ENCODE measurements at regions not wholly inside any gene's neighbourhood (a gene's known extent, or its start where the extent isn't known, plus 50 kb on each side); places are given as distances from the start of the nearest gene placed in this dataset.
"Not testable (repeated sequence)": the region's sequence is repeated elsewhere in the genome, so short reads cannot be mapped to it uniquely, and the experiment has no call there.

DNA sequence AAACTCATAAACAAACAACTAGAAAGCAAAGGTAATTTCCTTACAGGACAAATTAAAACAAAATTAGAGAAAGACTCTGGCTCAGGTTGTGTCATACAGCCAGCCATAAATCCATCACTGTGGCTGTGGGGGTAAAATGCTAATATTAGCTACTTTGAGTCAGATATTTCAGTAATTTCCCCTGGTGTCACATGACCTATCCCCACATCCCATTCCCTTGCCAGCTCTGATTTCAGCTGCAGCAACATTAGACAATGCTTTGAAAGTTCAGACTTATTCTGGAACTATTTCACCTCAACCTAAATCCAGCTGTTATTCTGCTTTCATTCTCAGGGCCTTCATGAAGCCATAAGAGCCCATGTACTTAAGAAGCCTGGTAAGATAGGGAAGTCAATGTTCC, 55.3 kb downstream of the RPL10L start:
- Mint-ChIP-seq H3K27ac (no peak overlapping the region), H3K9me3 (peaks cover 14 to 15% of the 10 kb centered on the region in 2 donors), H3K36me3 (peaks cover 0 to 6% of the 10 kb centered on the region in 2 donors)
- DNase-seq (ENCODE audit: low spot score in 2 of 2) (no peak), ATAC-seq (no peak)

DNA sequence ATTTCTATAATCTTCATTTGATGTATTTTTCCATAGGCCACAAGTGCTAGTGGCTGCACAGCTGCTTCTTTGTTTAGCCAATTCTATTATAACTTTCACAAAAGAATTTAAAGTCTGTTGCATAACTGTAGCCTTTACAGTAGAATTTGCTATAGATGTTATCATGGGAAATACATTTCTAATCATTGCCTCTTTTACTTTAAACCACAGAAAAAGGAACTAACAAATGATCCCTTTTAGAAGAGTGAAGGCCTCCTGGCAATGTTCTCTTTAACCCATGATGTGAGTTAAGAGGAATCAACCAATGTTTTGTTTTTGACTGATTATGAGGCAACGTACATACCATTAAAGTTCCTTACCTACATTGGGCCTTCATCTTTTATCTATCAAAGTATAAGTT, 68.8 kb downstream of the RPL10L start:
- H3K27ac Mint-ChIP-seq = no peak overlapping the region
- ATAC-seq (no peak), DNase-seq (ENCODE audit: low spot score in 2 of 2) (no peak)
- H3K9me3 Mint-ChIP-seq = peaks cover 3 to 9% of the 10 kb centered on the region in 2 donors
- no peaks in the 10 kb centered on the region for H3K36me3 Mint-ChIP-seq

DNA sequence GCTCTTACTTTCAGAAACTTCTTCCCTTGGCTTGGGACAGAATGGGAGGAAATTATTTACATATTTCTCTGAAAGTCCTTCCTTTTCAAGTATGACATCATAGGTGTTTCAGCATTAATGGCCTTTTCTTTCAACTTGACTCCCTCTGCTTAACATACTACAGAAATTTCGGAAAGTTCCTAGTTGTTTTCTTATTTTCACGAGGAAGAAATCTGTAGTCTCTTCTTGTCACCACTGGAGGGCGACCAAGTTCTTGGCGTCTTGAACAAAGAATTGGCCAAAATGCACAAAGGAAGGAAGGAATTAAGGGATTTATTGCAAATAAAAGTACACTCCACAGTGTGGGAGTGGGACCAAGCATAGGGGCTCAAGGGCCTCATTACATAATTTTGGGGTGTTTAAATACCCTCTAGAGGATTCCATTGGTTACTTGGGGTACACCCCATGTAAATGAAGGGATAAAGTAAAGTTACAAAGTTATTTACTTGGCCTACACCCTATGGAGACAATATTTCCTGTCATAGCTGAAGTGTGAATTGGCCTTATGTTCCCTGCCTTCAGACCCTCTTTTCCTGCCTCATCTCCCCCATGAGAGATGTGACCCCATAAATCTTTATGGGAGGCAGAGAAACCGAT, 70.4 kb downstream of the RPL10L start:
- ATAC-seq (no peak), DNase-seq (ENCODE audit: low spot score in 2 of 2) (no peak)
- Mint-ChIP-seq H3K27ac (no peak overlapping the region), H3K9me3 (peaks cover 5 to 8% of the 10 kb centered on the region in 2 donors), H3K36me3 (no peaks in the 10 kb centered on the region)

DNA sequence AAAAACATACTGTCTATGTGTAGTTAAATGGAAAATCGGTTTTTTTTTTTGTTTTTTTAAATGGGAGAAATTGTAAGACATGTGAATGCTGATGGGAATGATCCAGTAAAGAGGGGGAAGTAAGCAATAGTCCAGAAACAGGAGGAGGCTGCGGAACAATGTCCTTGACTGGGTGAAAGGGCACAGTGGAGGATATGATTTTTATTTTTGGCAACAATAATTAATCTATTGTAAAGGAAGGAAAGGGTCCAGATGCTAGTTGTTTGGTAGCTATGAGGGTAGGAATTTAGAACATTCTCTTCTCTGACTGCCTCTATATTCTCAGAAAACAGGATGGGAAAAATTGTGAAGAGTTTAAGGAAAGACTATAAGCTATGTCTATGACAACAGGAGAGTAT, 76.6 kb downstream of the RPL10L start:
- DNase-seq (ENCODE audit: low spot score in 2 of 2) (no peak), ATAC-seq (no peak)
- no peaks in the 10 kb centered on the region for H3K36me3 Mint-ChIP-seq
- peaks cover 24 to 31% of the 10 kb centered on the region in 2 donors for H3K9me3 Mint-ChIP-seq
- H3K27ac Mint-ChIP-seq = no peak overlapping the region

DNA sequence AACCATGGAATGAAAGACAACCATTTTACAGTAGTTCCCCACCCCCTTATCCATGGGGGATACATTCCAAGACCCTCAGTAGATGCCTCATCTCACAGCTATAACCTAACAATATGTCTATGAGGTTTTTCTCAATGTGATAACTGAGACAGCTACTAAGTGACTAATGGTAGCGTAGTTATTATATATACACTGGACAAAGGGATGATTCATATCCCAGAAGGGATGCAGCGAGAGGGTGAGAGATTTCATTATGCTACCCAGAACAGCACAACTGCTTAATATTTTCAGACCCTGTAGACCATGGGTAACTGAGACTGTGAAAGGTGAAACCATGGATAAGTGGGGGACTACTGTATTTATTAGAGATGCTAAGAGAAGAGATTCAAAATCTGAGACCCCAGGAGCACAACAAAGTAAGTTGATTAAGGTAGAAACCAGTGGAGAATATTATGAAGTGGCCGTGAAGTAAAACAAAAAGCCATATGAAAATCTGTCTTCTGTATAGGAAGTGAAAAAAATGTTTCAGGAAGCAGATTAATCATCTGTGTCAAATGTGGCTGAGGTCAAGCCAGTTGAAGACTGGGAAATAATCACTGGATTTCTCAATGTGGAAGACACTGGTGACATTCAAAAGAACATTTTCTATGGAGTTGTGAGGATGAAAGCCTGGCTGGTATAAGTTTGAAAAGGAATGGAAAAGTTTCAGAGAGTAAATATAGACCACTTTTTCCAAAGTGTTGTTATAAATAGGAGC, 77.2 kb downstream of the RPL10L start:
- ATAC-seq = no peak
- no peaks in the 10 kb centered on the region for H3K36me3 Mint-ChIP-seq
- no peak for DNase-seq (ENCODE audit: low spot score in 2 of 2)
- no peak overlapping the region for H3K27ac Mint-ChIP-seq
- peaks cover 30 to 35% of the 10 kb centered on the region in 2 donors for H3K9me3 Mint-ChIP-seq

DNA sequence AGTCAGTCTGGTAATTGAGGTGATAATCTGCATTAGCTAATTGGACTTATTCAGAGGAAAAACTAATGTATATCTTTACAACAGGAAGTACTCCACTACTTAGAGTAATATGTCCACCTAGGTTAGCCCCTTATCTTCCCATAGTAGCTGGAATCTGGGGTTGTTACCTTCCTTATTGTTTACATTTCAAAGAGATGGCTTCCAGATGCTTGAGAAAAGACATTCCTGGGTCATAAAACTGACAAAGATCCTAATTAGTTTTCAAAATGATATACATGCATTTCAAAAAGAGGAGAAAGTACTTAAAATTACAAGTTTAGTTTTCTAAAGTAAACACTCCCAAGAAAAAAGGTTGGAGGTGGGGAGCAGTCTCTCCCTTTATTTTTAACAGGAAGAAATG, 78.1 kb downstream of the RPL10L start:
- Mint-ChIP-seq H3K9me3 (peaks cover 37% of the 10 kb centered on the region in 2 donors), H3K36me3 (no peaks in the 10 kb centered on the region), H3K27ac (no peak overlapping the region)
- DNase-seq (ENCODE audit: low spot score in 2 of 2) (no peak), ATAC-seq (no peak)

DNA sequence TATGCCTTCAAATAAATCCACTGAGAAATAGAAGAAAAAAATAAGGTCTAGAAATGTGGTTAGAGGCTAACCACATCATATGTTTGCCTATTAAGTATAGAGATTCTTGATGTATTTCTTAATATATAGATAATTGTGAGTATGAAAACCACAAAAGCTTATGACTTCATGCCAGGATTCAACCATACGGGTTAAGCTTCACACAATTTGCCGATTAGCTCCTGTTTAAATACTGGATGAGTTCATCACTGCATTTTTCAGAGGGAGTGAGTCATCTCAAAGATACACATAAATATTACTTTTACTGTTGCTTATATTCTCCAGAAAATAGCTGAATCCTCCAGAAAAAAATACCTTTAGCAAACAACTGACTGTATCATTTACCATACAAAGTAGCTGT, 79.6 kb downstream of the RPL10L start:
- Mint-ChIP-seq H3K9me3 (peaks cover 32 to 33% of the 10 kb centered on the region in 2 donors), H3K36me3 (no peaks in the 10 kb centered on the region), H3K27ac (no peak overlapping the region)
- ATAC-seq (no peak), DNase-seq (ENCODE audit: low spot score in 2 of 2) (no peak)

DNA sequence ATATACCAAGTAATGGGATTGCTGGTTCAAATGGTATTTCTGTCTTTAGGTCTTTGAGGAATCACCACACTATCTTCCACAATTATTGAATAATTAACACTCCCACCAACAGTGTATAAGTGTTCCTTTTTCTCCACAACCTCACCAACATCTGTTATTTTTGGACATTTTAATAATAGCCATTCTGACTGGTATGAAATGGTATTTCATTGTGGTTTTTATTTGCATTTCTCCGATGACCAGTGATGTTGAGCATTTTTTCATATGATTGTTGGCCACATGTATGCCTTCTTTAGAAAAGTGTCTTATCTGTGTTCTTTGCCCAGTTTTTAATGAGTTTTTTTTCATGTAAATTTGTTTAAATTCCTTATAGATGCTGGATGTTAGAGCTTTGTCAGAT, 83.4 kb downstream of the RPL10L start:
- not testable (repeated sequence) for ATAC-seq; DNase-seq (ENCODE audit: low spot score in 2 of 2); H3K27ac Mint-ChIP-seq; H3K36me3 Mint-ChIP-seq
- H3K9me3 Mint-ChIP-seq = peaks cover 23 to 29% of the 10 kb centered on the region in 2 donors

DNA sequence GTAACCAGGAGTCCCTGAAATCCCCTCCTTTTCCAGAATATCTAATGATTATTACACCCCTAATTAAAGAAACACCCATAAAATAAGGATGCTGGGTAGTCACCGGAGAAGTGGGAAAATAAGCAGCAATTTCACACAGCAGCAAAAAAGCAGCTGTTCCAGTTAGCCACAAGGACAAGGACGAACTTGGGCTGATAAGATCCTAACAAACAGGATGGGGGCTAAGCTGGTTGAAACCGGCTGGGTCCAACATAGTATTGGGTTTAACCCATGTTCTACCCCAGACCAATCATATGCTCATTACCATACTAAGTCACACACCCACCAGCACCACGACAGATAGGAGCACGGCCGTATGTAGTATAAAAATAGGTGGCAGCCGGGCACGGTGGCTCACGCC, 100.7 kb downstream of the RPL10L start:
- no peak overlapping the region for H3K27ac Mint-ChIP-seq
- H3K9me3 Mint-ChIP-seq = peaks cover 30% of the 10 kb centered on the region in 2 donors
- ATAC-seq (no peak), DNase-seq (ENCODE audit: low spot score in 2 of 2) (no peak)
- peaks cover 4 to 22% of the 10 kb centered on the region in 2 donors for H3K36me3 Mint-ChIP-seq

DNA sequence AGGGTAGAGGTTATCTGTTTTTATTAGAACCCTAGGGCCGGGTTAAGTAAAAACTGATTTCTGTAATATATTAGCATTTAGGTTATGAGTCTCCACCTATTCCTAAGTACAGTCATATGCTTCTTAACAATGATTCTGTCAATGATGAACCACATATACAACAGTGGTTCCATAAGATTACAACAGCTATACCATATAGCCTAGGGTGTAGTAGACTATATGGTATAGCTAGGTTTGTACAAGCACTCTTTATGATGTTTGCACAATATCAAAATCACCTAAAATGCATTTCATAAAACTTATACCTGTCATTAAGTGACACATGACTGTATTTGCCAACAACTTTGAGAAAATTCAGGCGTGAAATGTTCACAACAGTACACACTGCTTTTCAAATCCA, 110.6 kb downstream of the RPL10L start:
- ATAC-seq (no peak), DNase-seq (ENCODE audit: low spot score in 2 of 2) (no peak)
- H3K9me3 Mint-ChIP-seq = peaks cover 20 to 28% of the 10 kb centered on the region in 2 donors
- peaks cover under 1 to 2% of the 10 kb centered on the region in 2 donors for H3K36me3 Mint-ChIP-seq
- H3K27ac Mint-ChIP-seq = no peak overlapping the region

DNA sequence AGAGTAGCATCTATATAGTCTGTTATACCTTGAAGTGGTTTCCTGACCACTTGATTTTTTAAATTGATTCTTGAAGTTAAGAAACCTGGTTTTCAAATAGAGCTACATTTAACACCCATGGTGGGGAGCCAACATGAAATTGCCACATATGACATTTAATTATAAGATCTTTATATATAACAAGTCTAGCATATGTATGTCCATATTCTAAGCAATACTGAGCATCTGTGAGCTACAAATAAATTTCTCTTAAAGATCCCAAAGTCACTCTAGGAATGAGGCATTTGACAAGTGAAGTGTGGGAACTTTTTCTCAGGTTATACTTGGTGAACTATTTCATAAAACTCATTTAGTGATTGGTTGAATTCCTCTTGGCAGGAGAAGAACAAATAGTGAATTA, 132.5 kb downstream of the RPL10L start:
- H3K27ac Mint-ChIP-seq = no peak overlapping the region
- ATAC-seq = no peak
- H3K9me3 Mint-ChIP-seq = peaks cover 7 to 16% of the 10 kb centered on the region in 2 donors
- DNase-seq (ENCODE audit: low spot score in 2 of 2) = no peak
- H3K36me3 Mint-ChIP-seq = no peaks in the 10 kb centered on the region

DNA sequence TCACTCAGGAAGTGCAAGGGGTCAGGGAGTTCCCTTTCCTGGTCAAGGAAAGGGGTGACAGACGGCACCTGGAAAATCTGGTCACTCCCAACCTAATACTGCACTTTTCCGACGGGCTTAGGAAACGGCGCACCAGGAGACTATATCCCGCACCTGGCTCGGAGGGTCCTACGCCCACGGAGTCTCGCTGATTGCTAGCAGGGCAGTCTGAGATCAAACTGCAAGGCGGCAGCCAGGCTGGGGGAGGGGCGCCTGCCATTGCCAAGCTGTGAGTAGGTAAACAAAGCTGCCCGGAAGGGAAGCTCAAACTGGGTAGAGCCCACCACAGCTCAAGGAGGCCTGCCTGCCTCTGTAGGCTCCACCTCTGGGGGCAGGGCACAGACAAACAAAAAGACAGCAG, 142.8 kb downstream of the RPL10L start:
- ATAC-seq; H3K36me3 Mint-ChIP-seq; DNase-seq (ENCODE audit: low spot score in 2 of 2); H3K27ac Mint-ChIP-seq: not testable (repeated sequence)
- peaks cover 15 to 20% of the 10 kb centered on the region in 2 donors for H3K9me3 Mint-ChIP-seq

DNA sequence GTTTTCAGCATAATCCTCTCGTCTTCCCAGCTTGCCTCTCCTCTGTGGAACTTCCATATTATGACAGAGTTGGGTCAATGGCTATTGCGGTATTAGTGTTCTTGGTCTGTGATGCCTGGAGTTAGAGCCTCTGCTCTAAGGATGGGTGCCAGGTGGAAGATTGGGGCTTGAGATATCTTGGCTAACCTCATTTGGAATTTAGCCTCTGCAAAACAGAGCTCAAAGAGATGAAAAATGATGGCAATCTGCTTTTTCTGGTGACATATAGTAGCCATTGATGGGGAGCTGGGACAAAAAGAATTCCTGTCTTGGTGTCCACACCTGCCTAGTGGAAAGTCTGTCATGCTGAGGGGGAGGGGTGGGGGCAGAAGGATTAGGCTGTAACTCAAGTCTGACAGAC, 152.1 kb downstream of the RPL10L start:
- ATAC-seq (no peak), DNase-seq (ENCODE audit: low spot score in 2 of 2) (no peak)
- Mint-ChIP-seq H3K9me3 (peaks cover 14 to 17% of the 10 kb centered on the region in 2 donors), H3K27ac (no peak overlapping the region), H3K36me3 (no peaks in the 10 kb centered on the region)

DNA sequence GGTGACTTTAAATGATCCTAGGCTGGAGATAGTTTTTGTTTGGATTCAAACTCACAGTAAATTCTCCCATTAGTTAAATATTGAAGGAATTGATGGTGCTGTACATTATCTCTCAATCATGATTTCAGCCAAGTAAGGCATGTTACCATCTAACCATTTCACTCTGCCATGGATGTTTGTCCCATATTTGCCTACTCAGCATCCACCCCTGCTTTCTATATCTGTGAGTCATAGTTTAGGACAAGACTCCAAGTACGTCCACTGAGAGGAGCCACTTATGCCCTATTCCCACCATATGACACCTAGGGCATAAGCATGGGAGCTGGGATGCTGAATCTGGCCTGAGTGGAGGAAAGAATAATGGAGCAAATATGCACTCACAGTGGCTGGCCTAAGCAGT, 155.2 kb downstream of the RPL10L start:
- Mint-ChIP-seq H3K27ac (no peak overlapping the region), H3K9me3 (peaks cover 16 to 20% of the 10 kb centered on the region in 2 donors), H3K36me3 (no peaks in the 10 kb centered on the region)
- DNase-seq (ENCODE audit: low spot score in 2 of 2) (no peak), ATAC-seq (no peak)

DNA sequence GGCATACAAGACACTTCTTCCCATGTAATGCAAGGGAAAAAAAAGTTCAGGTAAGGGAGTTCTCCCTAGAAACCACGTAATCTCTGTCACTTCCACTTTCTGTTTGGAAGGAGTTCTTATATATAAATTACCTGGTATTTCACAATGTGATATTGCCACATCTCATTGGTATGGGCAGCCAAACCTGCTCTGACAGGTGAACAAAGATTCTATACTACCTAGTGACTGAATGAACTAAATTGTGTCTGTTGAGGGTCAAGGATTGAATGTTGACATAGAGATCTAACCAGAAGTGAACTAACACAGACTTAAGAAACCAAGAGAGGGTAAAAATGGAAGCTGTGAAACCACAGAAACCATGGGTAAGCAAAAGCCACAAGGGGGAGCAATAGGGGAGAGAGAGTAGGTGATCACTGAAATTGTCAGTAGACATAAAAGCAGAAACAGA, 161.3 kb downstream of the RPL10L start:
- no peaks in the 10 kb centered on the region for H3K36me3 Mint-ChIP-seq
- no peak for DNase-seq (ENCODE audit: low spot score in 2 of 2)
- ATAC-seq = peak in 1 of 2 donors; percentile 40
- peaks cover 12 to 16% of the 10 kb centered on the region in 2 donors for H3K9me3 Mint-ChIP-seq
- no peak overlapping the region for H3K27ac Mint-ChIP-seq

DNA sequence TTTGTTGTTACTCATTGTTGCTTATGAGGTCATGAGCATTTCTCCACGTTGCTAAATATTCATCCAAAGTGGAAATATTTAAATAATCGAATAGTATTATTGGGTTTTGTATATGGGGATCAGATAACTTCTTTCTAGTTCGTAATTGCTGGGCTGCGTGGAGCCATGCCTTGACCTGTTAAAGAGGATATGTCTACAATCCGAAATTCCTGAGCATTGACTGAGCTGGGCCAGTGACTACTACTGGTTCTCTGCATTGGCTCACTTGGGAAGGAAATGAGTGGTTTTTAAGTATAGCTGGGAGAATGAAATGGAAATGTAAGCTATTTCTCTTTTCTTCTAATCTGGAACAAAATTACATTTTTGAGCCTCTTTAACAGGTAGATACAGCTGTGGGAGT, 163.2 kb downstream of the RPL10L start:
- ATAC-seq = no peak

DNA sequence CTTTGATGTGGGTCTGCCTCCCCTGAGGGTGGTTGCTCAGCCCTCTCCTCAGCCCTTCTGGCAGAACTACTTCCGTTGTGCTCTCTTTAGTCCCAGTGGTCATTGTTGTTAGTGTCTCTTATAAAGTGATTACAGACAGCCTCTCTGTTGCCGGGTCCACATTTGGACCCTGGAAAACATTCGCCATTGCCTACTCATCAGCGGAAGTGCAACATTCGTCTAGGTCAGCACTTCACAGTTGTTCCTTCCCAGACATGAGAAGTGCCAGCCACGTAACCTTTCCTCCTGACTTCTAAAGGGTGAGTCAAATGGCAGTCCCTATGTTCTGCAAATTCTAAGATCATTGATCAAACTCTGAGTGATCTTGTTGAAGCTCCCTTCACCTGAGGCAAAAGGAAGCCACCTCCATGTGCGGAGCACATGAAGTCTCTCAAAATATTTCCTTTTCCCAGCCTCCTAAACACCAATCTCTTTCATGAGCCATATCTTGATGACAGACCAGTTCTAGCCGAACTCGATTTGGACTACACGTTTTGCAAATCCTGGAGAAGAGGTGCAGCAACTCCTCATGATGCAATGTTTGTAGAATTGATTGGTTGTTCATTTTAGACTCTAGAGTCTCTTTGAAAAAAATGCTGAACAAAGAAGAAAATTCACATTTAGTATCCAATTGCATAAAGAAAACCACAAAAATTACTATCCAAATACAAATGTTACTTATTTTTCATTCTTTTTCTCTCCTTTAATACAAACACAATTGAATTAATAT, 163.8 kb downstream of the RPL10L start:
- ATAC-seq = no peak
- no peak for DNase-seq (ENCODE audit: low spot score in 2 of 2)

More for the DNA sequence above, 163.2 kb downstream of the RPL10L start:
- no peak for DNase-seq (ENCODE audit: low spot score in 2 of 2)
- Mint-ChIP-seq H3K9me3 (peaks cover 8 to 9% of the 10 kb centered on the region in 2 donors), H3K27ac (no peak overlapping the region), H3K36me3 (no peaks in the 10 kb centered on the region)

More for the DNA sequence above, 163.8 kb downstream of the RPL10L start:
- Mint-ChIP-seq H3K27ac (no peak overlapping the region), H3K36me3 (no peaks in the 10 kb centered on the region), H3K9me3 (peaks cover 5 to 10% of the 10 kb centered on the region in 2 donors)
